Neural progenitor cell (in vitro differentiated cells): ENCODE measurements at regions not wholly inside any gene's neighbourhood (a gene's known extent, or its start where the extent isn't known, plus 50 kb on each side); places are given as distances from the start of the nearest gene placed in this dataset.

Experiments
- EZH2phosphoT487 ChIP-seq: fragments of 200-600 bp; sonication (generic); IDR thresholded peaks from 2 replicates; pipeline ENCODE4 v1.6.1; 2017; ENCODE audit warnings: antibody characterized with exemption
- TF ChIP-seq, protein P1 (sequence below): fragments of 200-600 bp; sonication (generic); IDR thresholded peaks from 2 replicates; pipeline ENCODE4 v1.5.1; 2017; ENCODE audit warnings: antibody characterized with exemption, mild to moderate bottlenecking

DNA sequence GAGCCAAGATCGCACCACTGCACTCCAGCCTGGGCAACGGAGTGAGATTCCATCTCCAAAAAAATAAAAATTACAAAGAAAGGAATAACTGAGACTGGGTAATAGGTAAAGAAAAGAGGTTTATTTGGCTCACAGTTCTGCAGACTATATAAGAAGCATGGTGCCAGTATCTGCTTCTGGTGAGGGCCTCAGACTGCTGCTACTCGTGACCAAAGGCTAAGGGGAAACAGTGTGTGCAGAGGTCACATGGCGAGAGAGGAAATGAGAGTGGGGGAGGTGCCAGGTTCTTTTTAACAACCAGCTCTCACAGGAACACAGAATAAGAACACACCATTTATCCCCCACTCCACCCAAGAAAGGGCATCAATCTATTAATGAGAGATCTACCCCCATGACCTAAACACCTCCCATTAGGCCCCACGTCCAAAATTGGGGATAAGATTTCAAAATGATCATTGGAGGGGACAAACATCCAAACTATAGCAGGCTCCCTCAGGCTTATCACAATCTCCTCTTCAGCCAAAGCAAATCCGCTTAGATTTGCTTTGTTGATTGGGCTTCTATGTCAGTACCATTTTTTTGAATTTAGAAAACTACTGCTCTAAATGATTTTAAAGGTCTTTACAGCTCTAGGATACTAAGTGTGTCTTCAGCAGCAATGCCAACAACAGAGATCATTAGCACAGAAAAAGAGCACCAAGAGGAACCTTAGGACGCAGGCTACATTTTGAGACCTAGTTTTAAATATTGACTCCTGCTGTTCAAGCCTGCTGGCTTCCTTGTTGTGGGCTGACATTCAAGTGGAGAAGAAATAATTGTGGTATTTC, 84.2 kb upstream of the TBL1XR1 start:
- TF ChIP-seq, protein P1, sequence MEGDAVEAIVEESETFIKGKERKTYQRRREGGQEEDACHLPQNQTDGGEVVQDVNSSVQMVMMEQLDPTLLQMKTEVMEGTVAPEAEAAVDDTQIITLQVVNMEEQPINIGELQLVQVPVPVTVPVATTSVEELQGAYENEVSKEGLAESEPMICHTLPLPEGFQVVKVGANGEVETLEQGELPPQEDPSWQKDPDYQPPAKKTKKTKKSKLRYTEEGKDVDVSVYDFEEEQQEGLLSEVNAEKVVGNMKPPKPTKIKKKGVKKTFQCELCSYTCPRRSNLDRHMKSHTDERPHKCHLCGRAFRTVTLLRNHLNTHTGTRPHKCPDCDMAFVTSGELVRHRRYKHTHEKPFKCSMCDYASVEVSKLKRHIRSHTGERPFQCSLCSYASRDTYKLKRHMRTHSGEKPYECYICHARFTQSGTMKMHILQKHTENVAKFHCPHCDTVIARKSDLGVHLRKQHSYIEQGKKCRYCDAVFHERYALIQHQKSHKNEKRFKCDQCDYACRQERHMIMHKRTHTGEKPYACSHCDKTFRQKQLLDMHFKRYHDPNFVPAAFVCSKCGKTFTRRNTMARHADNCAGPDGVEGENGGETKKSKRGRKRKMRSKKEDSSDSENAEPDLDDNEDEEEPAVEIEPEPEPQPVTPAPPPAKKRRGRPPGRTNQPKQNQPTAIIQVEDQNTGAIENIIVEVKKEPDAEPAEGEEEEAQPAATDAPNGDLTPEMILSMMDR: no peak
- no peak for TF ChIP-seq EZH2phosphoT487
